Endothelial cell of umbilical vein (primary cell): ENCODE measurements at regions not wholly inside any gene's neighbourhood (a gene's known extent, or its start where the extent isn't known, plus 50 kb on each side); places are given as distances from the start of the nearest gene placed in this dataset.

Experiments
- BruUV-seq: library from RNA; stranded (reverse); fragments of 400-500 nt; replicated peaks from 2 replicates; lab custom pipeline; 2021; lab: Mats Ljungman, UMichigan
- CTCF ChIA-PET: fragments of 300-600, 350-600 bp; sonication (Branson Sonifier 250); formaldehyde crosslinking; loops from one replicate; lab custom pipeline; 2021; ENCODE audit warnings: antibody characterized with exemption, inconsistent platforms; lab: Charles Lee
- POLR2A ChIA-PET: fragments of 300-600, 350-600 bp; sonication (Branson Sonifier 250); formaldehyde crosslinking; loops from one replicate; lab custom pipeline; 2021; ENCODE audit warnings: antibody characterized with exemption, inconsistent platforms; lab: Charles Lee
- DNase-seq: peaks from one replicate; pipeline ENCODE4 v3.0.0-alpha.2; 2011; ENCODE audit warnings: low read depth, low spot score
- FAIRE-seq: peaks from 2 replicates; lab custom pipeline; 2011; peaks lifted over from hg19 to GRCh38; lab: Jason Lieb, UNC
- H2AFZ ChIP-seq: 2 replicates; pipeline ENCODE4 v1.6.0; 2012; ENCODE audit warnings: low read depth, low read length, control low read depth, inconsistent platforms
- H3K27ac ChIP-seq: 2 replicates; pipeline ENCODE4 v1.5.1; 2011; ENCODE audit warnings: low read depth, mild to moderate bottlenecking, control low read depth, low read length, moderate library complexity; ENCODE audit not compliant: insufficient read depth
- H3K27me3 ChIP-seq, 2 experiments: 2 replicates each; pipeline versions ENCODE4 v1.6.0 to v1.6.1; 2011; ENCODE audit warnings: low read length in 2 of 2, mixed read lengths in 1 of 2; ENCODE audit not compliant: control insufficient read depth in 2 of 2, insufficient read depth in 2 of 2
- H3K36me3 ChIP-seq, 2 experiments: 2 replicates in 1 of 2; 3 replicates in 1 of 2; pipeline ENCODE4 v1.5.1; 2011; ENCODE audit warnings: low read length in 2 of 2, mild to moderate bottlenecking in 1 of 2, moderate library complexity in 1 of 2; ENCODE audit not compliant: control insufficient read depth in 2 of 2, insufficient read depth in 2 of 2; ENCODE audit errors: extremely low read depth in 1 of 2
- H3K4me1 ChIP-seq: 3 replicates; pipeline ENCODE4 v1.5.1; 2011; ENCODE audit warnings: mild to moderate bottlenecking, low read length; ENCODE audit not compliant: control insufficient read depth, insufficient read depth; ENCODE audit errors: extremely low read depth
- H3K4me2 ChIP-seq: 2 replicates; pipeline ENCODE4 v1.6.1; 2011; ENCODE audit warnings: low read length, control low read depth, mixed read lengths; ENCODE audit not compliant: insufficient read depth
- H3K4me3 ChIP-seq, 3 experiments: fragments of 200-600 bp in 1 of 3; sonication (generic), shearing (Covaris generic) in 1 of 3; replicated peaks in 1 of 3; 2 replicates each; pipeline ENCODE4 v1.5.1; 2011 to 2016; ENCODE audit warnings: control low read depth in 3 of 3, low read length in 3 of 3, mild to moderate bottlenecking in 2 of 3, inconsistent platforms in 1 of 3, low read depth in 1 of 3, moderate library complexity in 1 of 3; ENCODE audit not compliant: insufficient read depth in 1 of 3
- H3K79me2 ChIP-seq: 2 replicates; pipeline ENCODE4 v1.6.0; 2012; ENCODE audit warnings: low read length, inconsistent platforms; ENCODE audit not compliant: control insufficient read depth, insufficient read depth
- H3K9ac ChIP-seq: replicated peaks from 2 replicates; pipeline ENCODE3; 2011; ENCODE audit warnings: low read length, control low read depth; ENCODE audit not compliant: insufficient read depth; ENCODE audit errors: extremely low read depth
- H3K9me1 ChIP-seq: replicated peaks from 3 replicates; pipeline ENCODE4 v1.6.0; 2011; ENCODE audit warnings: mild to moderate bottlenecking, low read length; ENCODE audit not compliant: control insufficient read depth, insufficient read depth; ENCODE audit errors: extremely low read depth
- H3K9me3 ChIP-seq: replicated peaks from 2 replicates; pipeline ENCODE4 v1.5.1; 2012; ENCODE audit warnings: low read length, inconsistent platforms; ENCODE audit not compliant: control insufficient read depth, insufficient read depth
- H4K20me1 ChIP-seq: replicated peaks from 2 replicates; pipeline ENCODE3; 2011; ENCODE audit warnings: mild to moderate bottlenecking, low read length; ENCODE audit not compliant: control insufficient read depth, insufficient read depth; ENCODE audit errors: extremely low read depth
- FOS ChIP-seq: IDR thresholded peaks from 2 replicates; pipeline ENCODE4 v1.6.1; 2011; ENCODE audit warnings: mild to moderate bottlenecking, low read length, moderate library complexity, borderline replicate concordance; ENCODE audit not compliant: insufficient read depth
- MYC ChIP-seq: IDR thresholded peaks from one replicate; pipeline ENCODE4 v1.6.1; 2011; ENCODE audit warnings: mild to moderate bottlenecking, low read depth, low read length
- POLR2A ChIP-seq: IDR thresholded peaks from 2 replicates; pipeline ENCODE4 v1.6.1; 2012; ENCODE audit warnings: low read depth, mild to moderate bottlenecking, control low read depth, low read length
- POLR2AphosphoS5 ChIP-seq: IDR thresholded peaks from 2 replicates; pipeline ENCODE4 v1.6.1; 2012; ENCODE audit warnings: low read depth, mild to moderate bottlenecking, control low read depth, low read length, moderate library complexity; ENCODE audit not compliant: insufficient read depth
- dilution Hi-C: fragments of 300-500 bp; cut with MboI; formaldehyde crosslinking; loops from one replicate; pipeline ENCODE4 v1.15.0; 2019; ENCODE audit warnings: low sequenced_read_pairs; ENCODE audit not compliant: extremely low pct_ligation_motif_present
- intact Hi-C: fragments of 100-400 bp; cut with micrococcal nuclease; formaldehyde crosslinking; loops from one replicate; pipeline ENCODE4 v1.10.0; 2022
- TF ChIP-seq, protein P1 (sequence below): IDR thresholded peaks from 2 replicates; pipeline ENCODE4 v1.6.1; 2011; ENCODE audit not compliant: insufficient read depth, insufficient read length
- TF ChIP-seq, protein P2 (sequence below), 2 donors: IDR thresholded peaks; 1 replicate in 1 of 2; 2 replicates in 1 of 2; pipeline ENCODE4 v1.5.1; 2011; ENCODE audit warnings: low read length in 2 of 2, mild to moderate bottlenecking in 2 of 2, moderate library complexity in 2 of 2, control low read depth in 1 of 2, inconsistent platforms in 1 of 2, low read depth in 1 of 2; ENCODE audit not compliant: insufficient read depth in 1 of 2; ENCODE audit errors: extremely low read depth in 1 of 2

DNA sequence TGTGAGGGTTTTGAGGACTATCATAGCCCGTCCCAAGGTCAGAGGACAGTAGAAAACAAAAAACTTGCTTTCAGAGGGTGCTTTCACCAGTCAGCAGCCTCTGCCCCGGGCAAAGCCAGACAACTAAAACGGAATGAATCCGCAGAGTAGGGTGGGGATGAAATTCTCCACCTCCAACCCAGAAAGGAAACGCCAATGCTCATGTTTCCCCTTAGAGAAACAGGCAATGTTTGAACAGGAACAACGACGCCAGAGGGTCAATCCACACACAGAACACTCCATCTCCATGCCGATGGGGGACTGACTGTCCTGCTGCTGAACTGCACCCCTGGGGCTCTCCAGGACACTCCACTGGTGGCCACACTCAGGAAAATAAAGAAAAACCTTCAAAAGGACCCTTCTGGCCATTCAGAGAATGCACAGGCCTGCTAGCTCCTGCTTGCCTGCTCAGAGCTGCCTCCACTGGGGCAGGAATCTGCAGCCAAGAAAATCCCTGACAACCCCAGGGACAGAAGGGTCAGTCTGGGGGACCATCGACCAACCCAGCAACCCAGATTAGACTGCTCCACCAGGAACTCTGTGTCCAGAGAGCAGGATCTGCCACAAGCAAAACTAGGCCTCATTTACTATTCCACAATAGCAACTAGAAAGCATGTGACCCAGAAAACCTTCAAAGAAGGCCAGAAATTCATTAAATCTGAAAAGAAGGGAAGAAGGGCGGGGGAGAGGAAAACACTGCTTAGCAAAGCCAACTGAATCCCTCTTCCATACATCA, 116.0 kb downstream of the TOMM20 start:
- TF ChIP-seq POLR2AphosphoS5 (no peak), MYC (no peak), POLR2A (no peak), FOS (no peak)
- TF ChIP-seq, protein P1, sequence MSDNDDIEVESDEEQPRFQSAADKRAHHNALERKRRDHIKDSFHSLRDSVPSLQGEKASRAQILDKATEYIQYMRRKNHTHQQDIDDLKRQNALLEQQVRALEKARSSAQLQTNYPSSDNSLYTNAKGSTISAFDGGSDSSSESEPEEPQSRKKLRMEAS, result no peak
- TF ChIP-seq, protein P2, sequence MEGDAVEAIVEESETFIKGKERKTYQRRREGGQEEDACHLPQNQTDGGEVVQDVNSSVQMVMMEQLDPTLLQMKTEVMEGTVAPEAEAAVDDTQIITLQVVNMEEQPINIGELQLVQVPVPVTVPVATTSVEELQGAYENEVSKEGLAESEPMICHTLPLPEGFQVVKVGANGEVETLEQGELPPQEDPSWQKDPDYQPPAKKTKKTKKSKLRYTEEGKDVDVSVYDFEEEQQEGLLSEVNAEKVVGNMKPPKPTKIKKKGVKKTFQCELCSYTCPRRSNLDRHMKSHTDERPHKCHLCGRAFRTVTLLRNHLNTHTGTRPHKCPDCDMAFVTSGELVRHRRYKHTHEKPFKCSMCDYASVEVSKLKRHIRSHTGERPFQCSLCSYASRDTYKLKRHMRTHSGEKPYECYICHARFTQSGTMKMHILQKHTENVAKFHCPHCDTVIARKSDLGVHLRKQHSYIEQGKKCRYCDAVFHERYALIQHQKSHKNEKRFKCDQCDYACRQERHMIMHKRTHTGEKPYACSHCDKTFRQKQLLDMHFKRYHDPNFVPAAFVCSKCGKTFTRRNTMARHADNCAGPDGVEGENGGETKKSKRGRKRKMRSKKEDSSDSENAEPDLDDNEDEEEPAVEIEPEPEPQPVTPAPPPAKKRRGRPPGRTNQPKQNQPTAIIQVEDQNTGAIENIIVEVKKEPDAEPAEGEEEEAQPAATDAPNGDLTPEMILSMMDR (IDR thresholded peaks at IDR 0.05; ENCODE audit: extremely low read depth in 1 of 2, insufficient read depth in 1 of 2, low read depth in 1 of 2, low read length in 2 of 2), result no peak
- ChIA-PET CTCF (interaction anchor here (0.8 to 1.5 kb wide), 4 partner anchors 15 to 71 kb away, joined by 3 to 11 read pairs (median 6); no protein-coding TSS in a partner anchor), POLR2A (no interaction called here)
- peak; percentile 24 for FAIRE-seq
- dilution Hi-C loops, result no loop called here
- BruUV-seq, result no TSS peak
- no peak overlapping the region for H3K4me3 ChIP-seq
- H3K4me2 ChIP-seq, result peak overlapping the region; percentile 0
- H2AFZ ChIP-seq, result peak overlapping the region; percentile 91
- no peaks in the 10 kb centered on the region for H3K9me1 ChIP-seq
- H3K36me3 ChIP-seq, result no peaks in the 10 kb centered on the region
- H3K9ac ChIP-seq, result peak overlapping the region; percentile 11
- H3K27me3 ChIP-seq, result no peaks in the 10 kb centered on the region
- DNase-seq, result peak; percentile 53
- H3K4me1 ChIP-seq, result peaks cover 28% of the 10 kb centered on the region
- intact Hi-C loops, result loop anchor here (2.0 kb wide), 1 partner anchor 36 kb away; no protein-coding TSS in a partner anchor
- H3K9me3 ChIP-seq, result no peaks in the 10 kb centered on the region
- H4K20me1 ChIP-seq, result no peaks in the 10 kb centered on the region
- H3K79me2 ChIP-seq, result no peaks in the 10 kb centered on the region
- H3K27ac ChIP-seq, result peak overlapping the region; percentile 82
